ENCODE measurements at regions not wholly inside any gene's neighbourhood (a gene's known extent, or its start where the extent isn't known, plus 50 kb on each side); places are given as distances from the start of the nearest gene placed in this dataset.
"Not testable (repeated sequence)": the region's sequence is repeated elsewhere in the genome, so short reads cannot be mapped to it uniquely, and the experiment has no call there.

- DNase-seq: no peak
- CTCF ChIA-PET: interaction anchor here (1.0 kb wide), 1 partner anchor 11 kb away, joined by 5 read pairs; no protein-coding TSS in a partner anchor
- no peaks in the 10 kb centered on the region for H3K4me1 Mint-ChIP-seq (ENCODE audit: low read depth)
- no peaks in the 10 kb centered on the region for H3K27me3 Mint-ChIP-seq (ENCODE audit: low read depth)
- no peaks in the 10 kb centered on the region for H3K36me3 Mint-ChIP-seq (ENCODE audit: low read depth)
- intact Hi-C loops (cut with micrococcal nuclease): no loop called here
- H3K4me3 Mint-ChIP-seq: no peak overlapping the region
- no peaks in the 10 kb centered on the region for H3K9me3 Mint-ChIP-seq
- no peak overlapping the region for H3K27ac Mint-ChIP-seq
Observed at GRCh38 chr1:232859216-232859615, 54.0 kb downstream of the MAP10 start.

DNA sequence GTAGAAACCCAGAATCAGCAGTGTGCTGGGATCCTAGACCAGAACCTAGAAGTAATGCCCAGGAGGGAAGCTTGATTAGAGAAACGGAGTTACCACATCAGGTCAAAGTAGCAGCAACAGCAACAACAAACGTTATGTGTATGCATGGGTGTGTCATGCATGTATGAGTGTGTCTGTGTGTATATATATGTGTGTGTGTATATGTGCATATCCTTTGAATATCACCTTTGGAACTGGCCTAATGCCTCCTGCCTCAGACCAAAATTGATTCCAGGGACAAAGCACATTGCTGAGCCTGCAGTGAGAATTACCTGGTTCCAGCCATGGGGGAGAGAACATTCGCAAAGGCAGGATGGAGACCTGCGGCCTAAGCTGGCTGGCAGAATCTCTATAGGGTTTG, 55.9 kb downstream of the MAP10 start:
- no peak for DNase-seq
- Mint-ChIP-seq H3K27me3 (ENCODE audit: low read depth) (no peaks in the 10 kb centered on the region), H3K27ac (no peak overlapping the region), H3K36me3 (ENCODE audit: low read depth) (no peaks in the 10 kb centered on the region), H3K4me1 (ENCODE audit: low read depth) (no peaks in the 10 kb centered on the region), H3K9me3 (no peaks in the 10 kb centered on the region), H3K4me3 (no peak overlapping the region)
- CTCF ChIA-PET: interaction anchor here (1.0 kb wide), 1 partner anchor 19 kb away, joined by 5 read pairs; no protein-coding TSS in a partner anchor
- intact Hi-C loops (cut with micrococcal nuclease): no loop called here

DNA sequence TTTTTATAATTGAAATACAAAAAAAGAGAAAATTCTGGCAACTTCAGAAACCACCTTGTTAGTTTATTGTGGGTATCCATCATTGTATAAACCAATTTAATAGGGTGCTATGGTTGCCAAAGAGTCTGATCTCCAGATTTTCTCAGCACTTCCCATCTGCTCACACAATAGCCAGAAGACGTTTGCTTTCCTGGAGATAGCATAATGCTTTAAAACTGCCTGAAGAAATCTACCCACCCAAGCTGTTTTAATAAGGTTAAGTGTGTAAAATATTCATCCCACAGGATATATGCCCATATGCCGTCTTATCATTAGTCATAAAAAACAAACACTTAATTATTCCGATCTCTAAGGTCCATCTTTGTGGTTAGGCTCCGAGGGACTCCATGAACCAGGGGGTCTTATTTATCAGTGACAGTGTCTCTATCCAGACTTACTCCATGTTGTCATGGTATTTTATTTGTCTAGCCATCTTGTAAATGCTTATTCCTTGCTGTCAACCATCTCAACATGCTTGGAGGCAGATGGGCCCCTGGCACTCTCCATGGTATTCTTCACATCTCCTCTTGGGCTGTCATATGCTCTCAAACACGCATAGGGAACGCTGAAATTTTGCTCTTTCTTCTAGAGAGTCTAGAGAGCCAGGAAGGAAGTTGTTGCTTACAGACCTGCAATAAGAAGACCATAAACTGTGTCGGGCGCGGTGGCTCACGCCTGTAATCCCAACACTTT, 58.5 kb downstream of the MAP10 start:
- Mint-ChIP-seq H3K27ac (no peak overlapping the region), H3K36me3 (ENCODE audit: low read depth) (no peaks in the 10 kb centered on the region), H3K4me3 (no peak overlapping the region), H3K9me3 (no peaks in the 10 kb centered on the region), H3K4me1 (ENCODE audit: low read depth) (no peaks in the 10 kb centered on the region), H3K27me3 (ENCODE audit: low read depth) (no peaks in the 10 kb centered on the region)
- CTCF ChIA-PET: no interaction called here
- intact Hi-C loops (cut with micrococcal nuclease): no loop called here
- DNase-seq: no peak

- H3K27me3 Mint-ChIP-seq (ENCODE audit: low read depth): peaks cover 3% of the 10 kb centered on the region
- H3K36me3 Mint-ChIP-seq (ENCODE audit: low read depth): no peaks in the 10 kb centered on the region
- intact Hi-C loops (cut with micrococcal nuclease): no loop called here
- H3K4me1 Mint-ChIP-seq (ENCODE audit: low read depth): no peaks in the 10 kb centered on the region
- no peak overlapping the region for H3K27ac Mint-ChIP-seq
- H3K4me3 Mint-ChIP-seq: no peak overlapping the region
- DNase-seq: no peak
- CTCF ChIA-PET: no interaction called here
- no peaks in the 10 kb centered on the region for H3K9me3 Mint-ChIP-seq
Observed at GRCh38 chr1:232865102-232865931, 60.1 kb downstream of the MAP10 start.

GRCh38 chr1:232868793-232869491, 63.7 kb downstream of the MAP10 start:
- CTCF ChIA-PET: no interaction called here

GRCh38 chr1:232871291-232871969, 66.2 kb downstream of the MAP10 start:
- DNase-seq, CTCF ChIA-PET: not testable (repeated sequence)

More at GRCh38 chr1:232868793-232869491, 63.7 kb downstream of the MAP10 start:
- Mint-ChIP-seq H3K36me3 (ENCODE audit: low read depth) (no peaks in the 10 kb centered on the region), H3K9me3 (no peaks in the 10 kb centered on the region), H3K27ac (no peak overlapping the region), H3K27me3 (ENCODE audit: low read depth) (peaks cover 3% of the 10 kb centered on the region), H3K4me1 (ENCODE audit: low read depth) (peaks cover 4% of the 10 kb centered on the region), H3K4me3 (no peak overlapping the region)
- intact Hi-C loops (cut with micrococcal nuclease): no loop called here
- DNase-seq: no peak

GRCh38 chr1:232872284-232872683, 67.1 kb downstream of the MAP10 start:
- Mint-ChIP-seq H3K4me3 (no peak overlapping the region), H3K9me3 (no peaks in the 10 kb centered on the region), H3K4me1 (ENCODE audit: low read depth) (peaks cover 6% of the 10 kb centered on the region), H3K27ac (no peak overlapping the region), H3K36me3 (ENCODE audit: low read depth) (no peaks in the 10 kb centered on the region), H3K27me3 (ENCODE audit: low read depth) (peaks cover 3% of the 10 kb centered on the region)
- intact Hi-C loops (cut with micrococcal nuclease): no loop called here
- no peak for DNase-seq
- CTCF ChIA-PET: no interaction called here

More at GRCh38 chr1:232871291-232871969, 66.2 kb downstream of the MAP10 start:
- H3K4me3 Mint-ChIP-seq; H3K9me3 Mint-ChIP-seq; H3K36me3 Mint-ChIP-seq (ENCODE audit: low read depth); intact Hi-C loops (cut with micrococcal nuclease); H3K4me1 Mint-ChIP-seq (ENCODE audit: low read depth); H3K27ac Mint-ChIP-seq; H3K27me3 Mint-ChIP-seq (ENCODE audit: low read depth): not testable (repeated sequence)

DNA sequence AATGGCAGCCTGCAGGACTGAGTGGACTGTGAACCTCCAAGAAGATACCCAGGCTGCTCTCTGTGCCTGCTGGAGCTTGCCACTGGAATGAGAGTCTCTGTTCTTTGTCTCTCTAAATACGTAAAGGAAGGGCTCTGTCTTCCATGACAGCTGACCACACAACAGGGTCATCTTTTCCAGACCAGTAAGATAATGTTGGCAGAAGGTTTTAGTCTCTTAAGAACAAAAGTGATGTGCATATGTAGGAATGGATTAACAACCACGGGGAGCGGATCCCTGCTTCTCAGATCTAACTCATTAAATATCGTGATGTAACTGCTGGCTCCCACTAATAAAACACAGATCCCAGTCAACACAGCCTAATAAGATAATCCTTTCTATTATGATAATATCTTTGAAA, 67.5 kb downstream of the MAP10 start:
- Mint-ChIP-seq H3K4me3 (no peak overlapping the region), H3K36me3 (ENCODE audit: low read depth) (no peaks in the 10 kb centered on the region), H3K4me1 (ENCODE audit: low read depth) (peaks cover 6% of the 10 kb centered on the region), H3K27ac (no peak overlapping the region), H3K27me3 (ENCODE audit: low read depth) (peaks cover 3% of the 10 kb centered on the region), H3K9me3 (no peaks in the 10 kb centered on the region)
- DNase-seq: no peak
- intact Hi-C loops (cut with micrococcal nuclease): no loop called here
- CTCF ChIA-PET: no interaction called here

DNA sequence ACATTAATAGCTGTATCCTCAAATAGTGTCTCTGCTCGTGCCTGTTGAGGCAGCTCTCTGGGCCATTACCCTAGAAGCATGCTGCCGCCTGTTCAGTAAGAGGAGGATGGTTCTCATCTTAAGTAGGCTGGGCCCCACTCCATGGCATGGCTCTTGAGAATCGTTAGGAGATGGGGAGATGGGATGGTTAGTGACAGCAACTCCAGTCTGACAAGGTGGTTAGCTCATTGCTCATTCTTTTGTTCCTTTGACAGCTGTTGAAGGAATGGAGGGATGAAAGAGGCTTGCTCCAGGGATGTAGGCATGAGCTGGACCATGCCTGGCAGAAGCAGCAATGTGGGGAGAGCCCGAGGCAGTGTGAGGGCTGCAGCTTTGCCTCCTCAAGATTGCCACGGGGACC, 68.2 kb downstream of the MAP10 start:
- Mint-ChIP-seq H3K9me3 (no peaks in the 10 kb centered on the region), H3K27ac (no peak overlapping the region), H3K27me3 (ENCODE audit: low read depth) (peaks cover 3% of the 10 kb centered on the region), H3K4me3 (no peak overlapping the region), H3K4me1 (ENCODE audit: low read depth) (peaks cover 6% of the 10 kb centered on the region), H3K36me3 (ENCODE audit: low read depth) (no peaks in the 10 kb centered on the region)
- CTCF ChIA-PET: no interaction called here
- intact Hi-C loops (cut with micrococcal nuclease): no loop called here
- no peak for DNase-seq

GRCh38 chr1:232873931-232874330, 68.7 kb downstream of the MAP10 start:
- Mint-ChIP-seq H3K36me3 (ENCODE audit: low read depth) (no peaks in the 10 kb centered on the region), H3K4me1 (ENCODE audit: low read depth) (peaks cover 6% of the 10 kb centered on the region), H3K9me3 (no peaks in the 10 kb centered on the region), H3K27ac (no peak overlapping the region), H3K4me3 (no peak overlapping the region), H3K27me3 (ENCODE audit: low read depth) (peaks cover 1% of the 10 kb centered on the region)
- no peak for DNase-seq
- CTCF ChIA-PET: no interaction called here
- intact Hi-C loops (cut with micrococcal nuclease): no loop called here

DNA sequence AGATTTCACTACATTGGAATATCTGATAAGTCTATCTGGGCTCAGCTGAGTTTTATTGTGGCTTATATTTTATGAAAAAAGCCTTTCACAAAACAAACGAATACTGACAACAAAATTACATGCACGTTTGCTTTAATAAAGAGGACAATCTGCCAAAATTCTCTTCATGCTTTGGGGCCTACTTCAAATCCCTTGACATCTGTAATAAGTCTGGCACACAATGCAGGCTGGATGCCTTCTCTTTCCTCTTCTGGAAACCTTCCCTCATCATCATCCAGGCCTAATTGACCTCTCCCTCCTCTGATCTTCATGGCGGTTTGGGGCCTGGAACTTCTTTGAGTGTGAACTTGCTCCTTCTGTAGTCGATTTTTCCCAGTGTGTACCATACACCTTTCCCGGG, 70.3 kb downstream of the MAP10 start:
- intact Hi-C loops (cut with micrococcal nuclease): no loop called here
- H3K27ac Mint-ChIP-seq: no peak overlapping the region
- no peaks in the 10 kb centered on the region for H3K27me3 Mint-ChIP-seq (ENCODE audit: low read depth)
- H3K4me1 Mint-ChIP-seq (ENCODE audit: low read depth): peaks cover 4% of the 10 kb centered on the region
- H3K36me3 Mint-ChIP-seq (ENCODE audit: low read depth): no peaks in the 10 kb centered on the region
- no peak for DNase-seq
- no peaks in the 10 kb centered on the region for H3K9me3 Mint-ChIP-seq
- no peak overlapping the region for H3K4me3 Mint-ChIP-seq
- CTCF ChIA-PET: interaction anchor here (0.5 kb wide), 1 partner anchor 76 kb away, joined by 3 read pairs; no protein-coding TSS in a partner anchor
